ENCODE measurements at regions not wholly inside any gene's neighbourhood (a gene's known extent, or its start where the extent isn't known, plus 50 kb on each side); places are given as distances from the start of the nearest gene placed in this dataset.
"Not testable (repeated sequence)": the region's sequence is repeated elsewhere in the genome, so short reads cannot be mapped to it uniquely, and the experiment has no call there.

- DNase-seq, result no peak
These were observed 521.7 kb upstream of the AUTS2 start for GRCh38 chr7:69076566-69076965.

GRCh38 chr7:69078997-69079769 lies 519.1 kb upstream of the AUTS2 start:
- DNase-seq, result no peak

- DNase-seq, result not testable (repeated sequence)
These were observed 511.0 kb upstream of the AUTS2 start for GRCh38 chr7:69087281-69087680.

- DNase-seq, result no peak
These were observed 510.1 kb upstream of the AUTS2 start for GRCh38 chr7:69088185-69088584.

GRCh38 chr7:69090936-69091335 lies 507.3 kb upstream of the AUTS2 start:
- no peak for DNase-seq

GRCh38 chr7:69091521-69091920 lies 506.8 kb upstream of the AUTS2 start:
- no peak for DNase-seq

- no peak for DNase-seq
These were observed 503.1 kb upstream of the AUTS2 start for GRCh38 chr7:69095127-69095526.

GRCh38 chr7:69095649-69096048 lies 502.6 kb upstream of the AUTS2 start:
- DNase-seq, result no peak

- DNase-seq, result no peak
These were observed 494.3 kb upstream of the AUTS2 start for GRCh38 chr7:69104023-69104422.

- no peak for DNase-seq
These were observed 493.2 kb upstream of the AUTS2 start for GRCh38 chr7:69105092-69105491.

GRCh38 chr7:69105981-69106380 lies 492.3 kb upstream of the AUTS2 start:
- no peak for DNase-seq

- not testable (repeated sequence) for DNase-seq
These were observed 491.8 kb upstream of the AUTS2 start for GRCh38 chr7:69106449-69106848.

- not testable (repeated sequence) for DNase-seq
These were observed 491.3 kb upstream of the AUTS2 start for GRCh38 chr7:69106946-69107345.

GRCh38 chr7:69108097-69108496 lies 490.2 kb upstream of the AUTS2 start:
- no peak for DNase-seq

GRCh38 chr7:69109246-69109645 lies 489.0 kb upstream of the AUTS2 start:
- DNase-seq, result no peak

- DNase-seq, result no peak
These were observed 488.4 kb upstream of the AUTS2 start for GRCh38 chr7:69109879-69110278.

- no peak for DNase-seq
These were observed 487.7 kb upstream of the AUTS2 start for GRCh38 chr7:69110450-69111050.

- DNase-seq, result no peak
These were observed 483.9 kb upstream of the AUTS2 start for GRCh38 chr7:69114374-69114773.

GRCh38 chr7:69115788-69116187 lies 482.5 kb upstream of the AUTS2 start:
- no peak for DNase-seq

GRCh38 chr7:69116196-69116595 lies 482.1 kb upstream of the AUTS2 start:
- DNase-seq, result not testable (repeated sequence)

GRCh38 chr7:69122953-69123352 lies 475.3 kb upstream of the AUTS2 start:
- no peak for DNase-seq

GRCh38 chr7:69126896-69127479 lies 471.3 kb upstream of the AUTS2 start:
- no peak for DNase-seq

- DNase-seq, result no peak
These were observed 468.8 kb upstream of the AUTS2 start for GRCh38 chr7:69129524-69129923.

- DNase-seq, result no peak
These were observed 468.3 kb upstream of the AUTS2 start for GRCh38 chr7:69129951-69130350.
